PC-3 (cell line): ENCODE measurements at regions not wholly inside any gene's neighbourhood (a gene's known extent, or its start where the extent isn't known, plus 50 kb on each side); places are given as distances from the start of the nearest gene placed in this dataset.

ENCODE experiments used
- EZH2 ChIP-seq: fragments of 300-600 bp; sonication (generic); IDR thresholded peaks from one replicate; pipeline ENCODE4 v1.6.1; 2017; ENCODE audit warnings: antibody characterized with exemption, mild to moderate bottlenecking, low read length; ENCODE audit not compliant: unreplicated experiment
- TF ChIP-seq, protein P1 (sequence below): fragments of 300-600 bp; sonication (generic); conservative IDR thresholded peaks from 2 replicates; pipeline ENCODE4 v1.5.1; 2017; ENCODE audit warnings: antibody characterized with exemption, low read depth, mild to moderate bottlenecking, low read length

DNA sequence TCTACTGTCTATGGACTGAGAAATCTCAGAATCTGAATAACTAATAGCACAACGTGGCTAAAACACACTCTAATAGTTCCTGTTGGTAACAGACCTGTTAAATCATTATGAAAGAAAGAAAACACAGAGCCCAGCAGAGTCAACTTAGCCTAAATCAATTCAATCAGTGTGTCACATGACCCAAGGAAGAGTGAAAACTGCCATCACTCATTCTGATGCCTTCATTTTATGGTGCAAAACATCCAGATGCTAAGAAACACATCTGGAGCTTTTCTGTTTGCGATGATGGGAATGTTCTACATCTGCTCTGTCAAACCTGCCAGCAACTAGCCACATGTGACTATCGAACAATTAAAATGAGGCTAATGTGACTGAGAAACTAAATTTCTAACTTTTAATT, 295.7 kb upstream of the TRIB2 start:
- TF ChIP-seq, protein P1, sequence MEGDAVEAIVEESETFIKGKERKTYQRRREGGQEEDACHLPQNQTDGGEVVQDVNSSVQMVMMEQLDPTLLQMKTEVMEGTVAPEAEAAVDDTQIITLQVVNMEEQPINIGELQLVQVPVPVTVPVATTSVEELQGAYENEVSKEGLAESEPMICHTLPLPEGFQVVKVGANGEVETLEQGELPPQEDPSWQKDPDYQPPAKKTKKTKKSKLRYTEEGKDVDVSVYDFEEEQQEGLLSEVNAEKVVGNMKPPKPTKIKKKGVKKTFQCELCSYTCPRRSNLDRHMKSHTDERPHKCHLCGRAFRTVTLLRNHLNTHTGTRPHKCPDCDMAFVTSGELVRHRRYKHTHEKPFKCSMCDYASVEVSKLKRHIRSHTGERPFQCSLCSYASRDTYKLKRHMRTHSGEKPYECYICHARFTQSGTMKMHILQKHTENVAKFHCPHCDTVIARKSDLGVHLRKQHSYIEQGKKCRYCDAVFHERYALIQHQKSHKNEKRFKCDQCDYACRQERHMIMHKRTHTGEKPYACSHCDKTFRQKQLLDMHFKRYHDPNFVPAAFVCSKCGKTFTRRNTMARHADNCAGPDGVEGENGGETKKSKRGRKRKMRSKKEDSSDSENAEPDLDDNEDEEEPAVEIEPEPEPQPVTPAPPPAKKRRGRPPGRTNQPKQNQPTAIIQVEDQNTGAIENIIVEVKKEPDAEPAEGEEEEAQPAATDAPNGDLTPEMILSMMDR = no peak
- TF ChIP-seq EZH2 = no peak
